ENCODE measurements at regions not wholly inside any gene's neighbourhood (a gene's known extent, or its start where the extent isn't known, plus 50 kb on each side); places are given as distances from the start of the nearest gene placed in this dataset.
A peak's percentile ranks its signal among the peaks of the same experiment; 100 is the strongest.

DNA sequence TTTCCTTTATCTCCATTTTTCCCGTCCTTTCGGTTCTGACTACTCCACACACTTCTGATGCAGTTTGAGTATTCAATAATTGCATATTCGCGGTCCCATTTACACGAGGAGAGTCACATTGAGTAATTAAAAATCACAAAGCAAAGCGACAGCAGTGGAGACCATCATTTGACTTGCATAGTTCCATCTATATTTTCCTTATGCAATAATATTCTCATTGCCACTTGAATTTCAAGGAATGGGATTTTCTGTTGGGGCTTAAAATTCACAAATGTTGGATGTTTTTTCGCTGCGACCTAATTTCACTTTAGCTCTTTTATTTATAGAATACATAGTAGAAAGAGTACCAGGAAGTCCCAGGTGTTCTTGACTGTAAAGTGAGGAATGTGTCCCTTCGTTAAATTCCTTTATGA lies 186.8 kb downstream of the ZEB2 start:
- no peak for ATAC-seq
- Mint-ChIP-seq H3K36me3 (peaks cover 50% of the 10 kb centered on the region), H3K4me1 (peaks cover 27% of the 10 kb centered on the region), H3K4me3 (peak overlapping the region; percentile 79), H3K27ac (peak overlapping the region; percentile 97), H3K9me3 (no peaks in the 10 kb centered on the region)
- DNase-seq (ENCODE audit: low spot score in 2 of 2): no peak

DNA sequence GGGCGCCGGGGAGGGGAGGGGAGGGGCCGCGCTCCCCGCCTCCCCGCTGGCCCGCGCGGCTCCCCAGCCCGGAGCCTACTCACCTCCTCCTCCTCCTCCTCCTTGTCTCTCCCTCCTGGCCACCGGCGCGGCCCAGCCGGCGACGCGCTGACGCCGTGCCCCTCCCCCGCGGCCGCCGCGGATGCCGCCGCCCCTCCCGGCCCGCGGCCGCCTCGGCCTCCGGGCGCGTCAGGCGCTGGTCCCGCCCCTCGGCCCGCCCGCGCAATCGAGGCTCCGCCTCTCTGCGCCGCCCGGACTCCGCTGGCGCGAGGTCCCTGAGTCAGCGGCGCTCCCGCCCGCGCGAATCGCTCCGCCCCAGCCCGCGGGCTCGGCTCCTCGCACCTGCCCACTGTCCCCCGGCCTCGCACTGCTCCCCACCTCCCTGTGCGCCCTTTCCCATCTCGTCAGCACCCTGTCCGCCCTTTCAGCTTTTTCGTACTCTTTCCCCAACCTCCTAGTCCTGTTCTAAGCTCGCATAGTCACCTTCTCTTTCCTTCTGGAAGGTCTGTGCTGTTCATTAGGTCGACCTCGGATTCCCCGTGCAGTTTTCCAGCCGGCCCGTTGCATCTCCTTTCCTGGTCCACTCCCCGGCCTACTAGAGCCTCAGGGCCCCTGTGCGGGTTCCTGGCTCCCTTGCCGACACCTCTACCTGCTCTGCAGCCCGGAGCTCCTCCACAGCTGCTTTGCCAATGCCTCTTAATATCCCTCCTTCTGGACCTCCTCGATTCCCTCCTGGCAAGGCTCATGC lies 187.4 kb downstream of the ZEB2 start:
- Mint-ChIP-seq H3K27ac (peak overlapping the region; percentile 97), H3K4me3 (peak overlapping the region; percentile 79), H3K4me1 (peaks cover 30% of the 10 kb centered on the region), H3K36me3 (peaks cover 56% of the 10 kb centered on the region), H3K9me3 (no peaks in the 10 kb centered on the region)
- peak; percentile 91 for ATAC-seq
- DNase-seq (ENCODE audit: low spot score in 2 of 2): peak; percentile 89 to 93

DNA sequence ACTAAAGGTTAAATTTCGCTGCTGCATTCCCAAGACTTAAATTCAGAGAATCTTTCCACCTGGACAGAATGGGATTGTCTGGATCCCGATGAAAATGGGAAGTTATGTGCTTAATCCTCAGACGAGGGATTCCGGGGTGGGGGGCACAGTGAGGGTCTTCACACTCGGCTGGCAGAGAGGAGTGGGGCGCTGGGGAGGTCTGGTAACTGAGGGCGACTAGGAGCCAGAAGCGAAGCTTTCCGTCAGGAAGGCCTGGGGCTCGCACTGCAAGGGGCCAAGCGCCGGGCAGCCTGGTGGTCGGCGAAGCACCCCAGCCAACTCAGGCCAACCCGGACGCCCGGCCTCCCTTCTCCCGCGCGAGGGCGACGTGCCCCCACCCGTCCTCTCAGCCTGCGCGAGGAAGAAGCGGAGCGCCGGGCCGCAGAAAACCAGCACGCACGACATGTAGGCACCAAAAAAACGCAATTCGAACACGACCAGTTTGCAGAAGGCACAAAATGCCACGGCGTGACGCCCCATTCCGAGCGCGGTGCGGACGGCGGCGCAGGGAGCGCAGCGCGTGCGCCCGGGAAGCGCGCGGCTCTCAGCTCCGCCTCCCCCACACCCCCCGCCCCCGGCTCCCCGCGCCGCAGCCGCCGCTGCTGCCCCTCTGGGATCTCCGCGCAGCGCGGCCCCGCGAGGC lies 188.1 kb downstream of the ZEB2 start:
- no peak for ATAC-seq
- Mint-ChIP-seq H3K4me1 (peaks cover 37% of the 10 kb centered on the region), H3K36me3 (peaks cover 63% of the 10 kb centered on the region), H3K9me3 (no peaks in the 10 kb centered on the region), H3K4me3 (peak overlapping the region; percentile 79), H3K27ac (peak overlapping the region; percentile 97)
- peak in 1 of 2 donors; percentile 90 for DNase-seq (ENCODE audit: low spot score in 2 of 2)

DNA sequence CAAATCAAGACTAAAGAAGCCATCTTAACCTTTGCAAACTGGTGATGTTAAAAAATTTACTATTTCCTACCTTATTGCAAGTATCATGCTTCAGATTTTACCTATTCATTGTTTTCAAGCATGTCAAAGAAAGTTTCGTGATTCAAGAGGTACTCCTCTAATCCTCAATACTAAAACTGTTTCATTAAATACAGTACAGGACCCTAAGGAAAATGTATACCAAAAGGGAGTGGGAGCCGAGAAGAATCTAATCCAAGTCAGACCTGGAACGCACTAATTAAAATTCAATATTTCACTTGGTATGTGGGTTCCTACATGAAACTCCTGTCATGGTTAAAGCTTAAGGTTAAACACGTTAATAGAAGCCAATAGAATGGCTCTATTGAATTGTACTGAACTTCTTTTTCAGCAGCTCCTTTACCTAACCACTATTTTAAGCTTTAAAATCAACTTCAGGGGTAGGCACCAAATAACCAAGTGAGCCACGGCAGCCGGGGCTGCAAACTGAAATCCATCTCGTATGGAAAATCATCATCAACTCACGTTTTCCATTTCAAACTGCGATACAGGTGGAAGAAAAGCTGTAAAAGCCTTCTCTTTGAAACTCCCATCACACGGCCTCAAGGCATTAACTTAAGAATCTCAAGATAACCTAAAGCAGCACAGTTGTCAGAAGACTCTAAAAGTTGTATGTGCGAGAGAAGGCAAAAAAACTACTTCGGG lies 188.8 kb downstream of the ZEB2 start:
- peaks cover 44% of the 10 kb centered on the region for H3K4me1 Mint-ChIP-seq
- H3K4me3 Mint-ChIP-seq: peak overlapping the region; percentile 79
- H3K27ac Mint-ChIP-seq: peak overlapping the region; percentile 97
- peaks cover 70% of the 10 kb centered on the region for H3K36me3 Mint-ChIP-seq
- no peak for DNase-seq (ENCODE audit: low spot score in 2 of 2)
- no peak for ATAC-seq
- H3K9me3 Mint-ChIP-seq: no peaks in the 10 kb centered on the region

DNA sequence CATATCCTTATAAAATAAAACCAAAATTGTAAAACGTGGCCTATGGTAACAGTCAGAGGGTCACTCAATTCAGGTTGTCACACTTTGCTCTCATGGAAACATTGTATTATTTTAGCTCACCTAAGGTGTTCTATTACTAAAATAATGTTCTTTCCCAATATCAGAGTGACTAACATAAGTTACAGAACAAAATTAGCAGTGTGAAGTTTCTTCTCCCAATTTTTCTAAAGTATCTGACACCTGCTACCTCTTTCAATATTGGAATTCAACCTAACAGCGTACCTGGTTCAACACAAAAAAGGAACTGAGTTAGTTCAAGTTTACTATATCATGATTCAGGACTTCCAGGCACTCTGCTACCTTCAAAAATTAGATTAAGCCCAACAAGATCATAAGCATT lies 190.4 kb downstream of the ZEB2 start:
- Mint-ChIP-seq H3K9me3 (no peaks in the 10 kb centered on the region), H3K27ac (peak overlapping the region; percentile 97), H3K4me3 (peak overlapping the region; percentile 79), H3K4me1 (peaks cover 56% of the 10 kb centered on the region), H3K36me3 (peaks cover 87% of the 10 kb centered on the region)
- ATAC-seq (no peak), DNase-seq (ENCODE audit: low spot score in 2 of 2) (no peak)

DNA sequence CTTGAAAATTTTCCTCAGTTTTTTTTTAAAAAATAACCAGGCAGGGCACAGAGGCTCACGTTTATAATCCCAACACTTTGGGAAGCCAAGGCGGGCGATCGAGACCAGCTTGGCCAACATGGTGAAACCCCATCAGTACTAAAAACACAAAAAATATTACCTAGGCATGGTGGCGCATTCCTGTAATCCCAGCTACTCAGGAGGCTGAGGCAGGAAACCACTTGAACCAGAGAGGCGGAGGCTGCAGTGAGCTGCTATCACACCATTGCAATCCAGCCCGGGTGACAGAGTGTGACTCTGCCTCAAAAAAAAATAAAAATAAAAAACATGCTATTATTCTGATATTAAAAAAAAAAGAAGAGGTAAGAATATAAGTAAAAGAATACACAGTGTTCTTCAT lies 191.0 kb downstream of the ZEB2 start:
- DNase-seq (ENCODE audit: low spot score in 2 of 2): no peak
- Mint-ChIP-seq H3K4me1 (peaks cover 61% of the 10 kb centered on the region), H3K4me3 (peak overlapping the region; percentile 79), H3K9me3 (no peaks in the 10 kb centered on the region), H3K27ac (peak overlapping the region; percentile 97), H3K36me3 (peaks cover 91% of the 10 kb centered on the region)
- ATAC-seq: no peak

DNA sequence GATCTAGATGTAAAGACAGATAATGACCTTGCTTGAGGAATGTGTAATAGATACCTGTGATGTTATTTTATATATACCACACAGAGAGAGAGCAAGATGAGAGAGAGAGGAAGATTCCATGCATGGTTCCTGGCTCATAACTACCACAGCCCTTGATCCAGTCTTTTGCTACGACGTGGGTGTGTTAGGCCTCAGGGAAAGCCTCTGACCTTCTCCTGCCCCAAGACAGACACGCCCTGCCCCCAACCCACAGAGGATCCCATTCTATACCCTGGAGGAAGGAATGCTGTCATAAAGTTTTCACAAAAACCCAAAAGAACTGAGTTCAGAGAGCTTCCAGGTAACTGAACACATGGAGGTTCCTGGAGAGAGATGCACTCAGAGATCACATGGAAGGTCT lies 193.1 kb downstream of the ZEB2 start:
- H3K36me3 Mint-ChIP-seq: peaks cover 77% of the 10 kb centered on the region
- peak overlapping the region; percentile 97 for H3K27ac Mint-ChIP-seq
- ATAC-seq (no peak), DNase-seq (ENCODE audit: low spot score in 2 of 2) (no peak)
- H3K4me1 Mint-ChIP-seq: peaks cover 66% of the 10 kb centered on the region
- H3K4me3 Mint-ChIP-seq: peak overlapping the region; percentile 79
- no peaks in the 10 kb centered on the region for H3K9me3 Mint-ChIP-seq

DNA sequence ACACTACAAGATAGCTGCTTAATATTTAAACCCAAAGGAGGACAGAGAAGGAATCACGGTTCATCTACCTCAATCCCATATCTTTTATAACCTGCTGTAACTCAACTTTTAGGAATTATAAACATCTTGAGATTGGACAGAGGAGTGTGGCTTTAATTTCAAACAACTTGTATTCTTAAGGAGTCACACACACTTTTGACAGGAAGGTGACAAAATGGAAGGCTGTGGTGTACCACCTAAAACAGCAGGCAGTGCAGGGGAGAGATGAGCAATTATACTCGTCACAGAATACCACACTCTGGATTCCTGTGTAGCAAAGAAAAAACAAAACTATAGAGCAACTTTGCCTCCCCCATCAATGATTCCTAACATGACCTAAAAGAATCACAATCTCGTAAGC lies 194.8 kb downstream of the ZEB2 start:
- Mint-ChIP-seq H3K36me3 (peaks cover 59% of the 10 kb centered on the region), H3K27ac (peak overlapping the region; percentile 97), H3K4me1 (peaks cover 78% of the 10 kb centered on the region), H3K9me3 (no peaks in the 10 kb centered on the region), H3K4me3 (peak overlapping the region; percentile 79)
- ATAC-seq: peak; percentile 88
- DNase-seq (ENCODE audit: low spot score in 2 of 2): peak; percentile 34 to 75

DNA sequence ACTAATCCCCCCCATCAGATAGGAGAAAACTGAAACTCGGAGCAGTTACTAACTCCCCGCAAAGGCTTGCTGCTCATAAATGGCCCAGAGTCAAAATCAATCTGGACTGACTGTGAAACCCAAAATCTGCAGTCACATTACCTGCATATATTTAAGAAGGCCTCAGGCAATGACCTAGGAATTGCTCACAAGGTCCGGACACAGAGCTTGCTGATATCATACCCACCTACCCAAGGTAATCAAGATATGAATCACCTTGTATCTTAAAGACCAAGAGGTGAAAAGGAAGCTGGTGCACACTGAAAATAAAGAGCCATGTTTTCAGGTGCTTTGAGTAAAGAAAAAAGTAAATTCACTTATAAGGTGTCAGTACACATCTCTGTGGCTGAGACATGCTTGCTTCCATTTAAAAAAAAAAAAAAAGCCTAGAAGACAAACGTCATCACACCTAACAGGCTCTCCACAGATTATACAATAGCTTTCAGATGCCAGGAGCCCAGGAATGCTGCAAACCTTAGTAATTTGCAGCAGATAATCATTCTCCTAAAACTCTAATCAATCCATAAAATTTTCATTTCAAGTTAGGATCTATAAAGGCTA lies 195.4 kb downstream of the ZEB2 start:
- peak; percentile 75 for ATAC-seq
- Mint-ChIP-seq H3K4me3 (peak overlapping the region; percentile 79), H3K36me3 (peaks cover 54% of the 10 kb centered on the region), H3K9me3 (no peaks in the 10 kb centered on the region), H3K4me1 (peaks cover 78% of the 10 kb centered on the region), H3K27ac (peak overlapping the region; percentile 97)
- DNase-seq (ENCODE audit: low spot score in 2 of 2): peak in 1 of 2 donors; percentile 66

DNA sequence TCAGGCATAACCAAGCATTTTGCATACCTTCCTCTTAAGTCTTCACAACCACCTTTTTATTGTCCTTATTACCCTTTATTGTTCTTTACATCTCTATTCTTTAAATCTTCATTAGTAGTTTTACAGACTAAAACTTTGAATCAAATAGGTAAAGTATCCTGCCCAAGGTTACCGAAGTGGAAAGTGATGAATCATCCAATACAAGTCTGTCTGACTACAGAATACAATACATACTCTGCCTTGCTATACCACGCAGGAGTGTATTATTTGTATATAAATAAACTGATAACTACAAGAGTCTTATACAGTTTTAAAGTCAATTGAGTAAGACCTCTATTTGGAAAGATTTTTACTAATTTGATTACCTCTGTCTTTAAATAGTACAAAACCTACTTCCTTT lies 196.0 kb downstream of the ZEB2 start:
- Mint-ChIP-seq H3K9me3 (no peaks in the 10 kb centered on the region), H3K27ac (peak overlapping the region; percentile 97), H3K4me3 (peak overlapping the region; percentile 79), H3K36me3 (peaks cover 50% of the 10 kb centered on the region), H3K4me1 (peaks cover 76% of the 10 kb centered on the region)
- ATAC-seq: peak; percentile 50
- DNase-seq (ENCODE audit: low spot score in 2 of 2): no peak

DNA sequence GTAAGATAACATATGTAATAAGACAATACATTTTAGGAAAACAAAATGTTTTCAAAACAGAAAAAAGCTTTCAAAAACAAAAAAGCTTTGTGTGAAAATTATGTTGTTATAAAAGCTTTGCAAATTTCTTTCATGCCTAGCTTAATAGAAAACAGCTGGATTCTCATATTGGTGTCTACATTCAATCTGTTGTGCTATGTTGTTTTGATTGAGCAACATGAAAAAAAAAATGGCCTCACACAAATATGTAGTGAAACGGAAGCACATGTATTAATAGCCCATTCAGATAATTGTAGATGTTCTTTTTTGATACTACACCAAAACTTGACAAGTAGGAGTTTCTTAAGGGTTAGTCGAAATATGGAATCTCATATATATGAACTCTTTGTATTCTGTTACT lies 197.5 kb downstream of the ZEB2 start:
- peak overlapping the region; percentile 79 for H3K4me3 Mint-ChIP-seq
- H3K27ac Mint-ChIP-seq: peak overlapping the region; percentile 97
- DNase-seq (ENCODE audit: low spot score in 2 of 2) (no peak), ATAC-seq (no peak)
- H3K4me1 Mint-ChIP-seq: peaks cover 68% of the 10 kb centered on the region
- peaks cover 35% of the 10 kb centered on the region for H3K36me3 Mint-ChIP-seq
- no peaks in the 10 kb centered on the region for H3K9me3 Mint-ChIP-seq

DNA sequence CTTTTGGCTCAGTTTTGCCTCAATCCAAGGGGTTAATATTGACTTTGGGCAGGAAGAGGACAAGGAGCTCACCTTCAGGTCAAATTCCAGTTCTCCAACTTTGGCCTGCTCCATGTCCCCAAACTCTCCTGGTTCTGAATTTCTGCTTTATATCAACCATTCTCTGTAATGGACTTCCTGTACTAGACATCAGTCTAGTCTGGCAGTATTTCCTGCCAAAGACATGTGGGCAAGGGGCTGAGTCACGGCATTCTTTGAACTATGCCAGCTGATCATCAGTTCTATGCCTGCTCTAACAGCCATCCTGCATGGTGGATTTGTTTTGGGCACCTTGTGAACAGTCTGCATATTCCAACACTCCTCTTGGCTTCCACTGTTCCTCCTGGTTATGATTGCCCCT lies 199.4 kb downstream of the ZEB2 start:
- Mint-ChIP-seq H3K9me3 (no peaks in the 10 kb centered on the region), H3K36me3 (peaks cover 28% of the 10 kb centered on the region), H3K27ac (peak overlapping the region; percentile 88), H3K4me3 (peak overlapping the region; percentile 22), H3K4me1 (peaks cover 64% of the 10 kb centered on the region)
- peak in 1 of 2 donors; percentile 64 for DNase-seq (ENCODE audit: low spot score in 2 of 2)
- ATAC-seq: peak; percentile 69

DNA sequence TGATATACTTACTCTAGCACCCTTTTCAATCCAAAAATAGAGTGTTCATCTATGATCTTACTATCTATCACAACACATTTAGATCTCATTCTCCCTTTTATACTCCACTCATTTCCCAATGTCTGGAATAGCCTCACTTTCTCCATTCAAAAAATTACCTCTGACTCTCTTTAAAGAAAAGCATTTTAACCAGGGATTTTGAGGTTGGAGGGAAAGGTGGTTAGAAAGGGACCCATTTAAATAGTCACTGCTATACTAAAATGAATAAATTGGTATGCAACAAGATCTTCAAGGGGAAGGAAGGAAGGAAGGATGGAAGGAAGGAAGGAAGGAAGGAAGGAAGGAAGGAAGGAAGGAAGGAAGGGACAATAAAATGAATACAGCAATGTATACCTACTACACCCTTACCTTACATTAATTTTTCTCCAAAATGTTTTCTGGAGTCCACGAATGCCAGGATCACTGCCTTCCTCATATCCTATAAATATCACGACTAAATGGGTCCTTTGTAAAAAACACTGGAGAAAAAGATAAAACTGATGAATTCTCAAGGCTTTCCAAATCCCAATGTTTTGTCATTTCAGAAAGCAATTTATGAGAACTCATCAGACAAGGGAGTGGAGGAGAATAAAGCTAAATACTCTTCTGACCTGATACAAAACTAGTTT lies 202.7 kb downstream of the ZEB2 start:
- Mint-ChIP-seq H3K36me3 (peaks cover 35% of the 10 kb centered on the region), H3K4me3 (no peak overlapping the region), H3K27ac (no peak overlapping the region), H3K4me1 (peaks cover 43% of the 10 kb centered on the region), H3K9me3 (peaks cover 10% of the 10 kb centered on the region)
- DNase-seq (ENCODE audit: low spot score in 2 of 2) (no peak), ATAC-seq (no peak)

DNA sequence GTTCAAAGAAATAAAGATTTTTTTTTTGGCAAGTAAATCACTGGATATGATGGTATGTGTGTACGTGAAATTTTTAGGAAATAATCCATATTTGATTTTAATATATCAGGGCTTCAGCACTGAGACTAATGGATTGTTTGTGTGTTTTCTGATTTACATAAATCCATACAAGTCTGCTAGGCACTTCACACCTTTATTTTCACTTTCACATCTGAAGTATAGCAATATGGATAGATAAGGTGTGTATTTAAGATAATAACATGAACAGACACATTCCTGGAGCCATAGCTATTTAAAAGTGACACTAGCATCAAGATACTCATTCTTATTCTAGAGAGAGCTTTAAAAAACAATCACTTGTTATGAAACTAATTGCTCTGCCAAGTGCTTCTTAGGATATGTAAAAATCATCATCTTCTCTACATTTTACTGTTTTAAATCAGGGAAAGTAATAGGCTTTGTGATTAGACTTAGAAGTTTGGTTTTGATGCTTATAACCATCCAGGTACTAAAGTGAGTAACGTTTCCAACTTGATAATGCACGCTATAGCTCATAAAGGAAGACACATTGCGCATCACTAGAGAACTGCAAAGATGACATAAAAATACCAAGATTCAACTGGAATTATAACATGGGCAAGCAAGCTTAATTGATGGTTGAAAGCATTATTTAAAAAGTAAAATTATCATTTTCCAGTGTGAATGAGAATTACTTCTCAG lies 208.9 kb downstream of the ZEB2 start:
- peaks cover 39% of the 10 kb centered on the region for H3K36me3 Mint-ChIP-seq
- H3K9me3 Mint-ChIP-seq: peaks cover 15% of the 10 kb centered on the region
- peak overlapping the region; percentile 49 for H3K27ac Mint-ChIP-seq
- ATAC-seq (peak; percentile 93), DNase-seq (ENCODE audit: low spot score in 2 of 2) (no peak)
- H3K4me1 Mint-ChIP-seq: peaks cover 28% of the 10 kb centered on the region
- peak overlapping the region; percentile 32 for H3K4me3 Mint-ChIP-seq

Data from stimulated activated effector memory CD8-positive, alpha-beta T cell treated with anti-CD3 and anti-CD28 coated beads, Interleukin-12 subunit alpha, Interleukin-12 subunit beta, amount 100 ng/mL, for 72 hours (primary cell).